ENCODE measurements at regions not wholly inside any gene's neighbourhood (a gene's known extent, or its start where the extent isn't known, plus 50 kb on each side); places are given as distances from the start of the nearest gene placed in this dataset.

DNA sequence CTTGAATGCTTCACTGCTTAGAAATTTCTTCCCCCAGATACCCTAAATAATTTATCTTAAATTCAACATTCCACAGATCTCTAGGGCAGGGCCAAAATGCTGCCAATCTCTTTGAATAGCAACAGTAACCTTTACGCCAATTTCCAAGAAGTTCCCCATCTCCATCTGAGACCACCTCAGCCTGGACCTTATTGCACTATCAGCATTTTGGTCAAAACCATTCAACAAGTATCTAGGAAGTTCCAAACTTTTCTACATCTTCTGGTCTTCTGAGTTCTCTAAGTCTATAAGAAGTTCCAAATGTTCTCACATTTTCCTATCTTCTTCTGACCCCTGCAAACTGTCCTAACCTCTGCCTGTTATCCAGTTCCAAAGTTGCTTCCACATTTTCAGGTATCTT lies 1306.9 kb upstream of the SORCS1 start:
- Histone ChIP-seq H3K36me3 (ENCODE audit: control insufficient read depth, insufficient read depth, low read length) (no peaks in the 10 kb centered on the region), H3K4me1 (no peaks in the 10 kb centered on the region), H3K9me3 (peaks cover 6% of the 10 kb centered on the region; the same call in 1 of the 2 replicates), H3K27me3 (replicated peaks; ENCODE audit: control insufficient read depth, insufficient read depth, low read length) (no peaks in the 10 kb centered on the region), H3K4me3 (ENCODE audit: low read depth, low read length) (no peak overlapping the region)
- intact Hi-C loops (cut with micrococcal nuclease; ENCODE audit: unreplicated experiment): no loop called here
- H3K9me3 Mint-ChIP-seq (ENCODE audit: unreplicated experiment): no peaks in the 10 kb centered on the region
- peaks cover 5% of the 10 kb centered on the region for H3K27me3 Mint-ChIP-seq (ENCODE audit: insufficient read depth, unreplicated experiment)
- DNase-seq: no peak
- H3K27ac Mint-ChIP-seq (ENCODE audit: unreplicated experiment): no peak overlapping the region
- TF ChIP-seq, protein P1, sequence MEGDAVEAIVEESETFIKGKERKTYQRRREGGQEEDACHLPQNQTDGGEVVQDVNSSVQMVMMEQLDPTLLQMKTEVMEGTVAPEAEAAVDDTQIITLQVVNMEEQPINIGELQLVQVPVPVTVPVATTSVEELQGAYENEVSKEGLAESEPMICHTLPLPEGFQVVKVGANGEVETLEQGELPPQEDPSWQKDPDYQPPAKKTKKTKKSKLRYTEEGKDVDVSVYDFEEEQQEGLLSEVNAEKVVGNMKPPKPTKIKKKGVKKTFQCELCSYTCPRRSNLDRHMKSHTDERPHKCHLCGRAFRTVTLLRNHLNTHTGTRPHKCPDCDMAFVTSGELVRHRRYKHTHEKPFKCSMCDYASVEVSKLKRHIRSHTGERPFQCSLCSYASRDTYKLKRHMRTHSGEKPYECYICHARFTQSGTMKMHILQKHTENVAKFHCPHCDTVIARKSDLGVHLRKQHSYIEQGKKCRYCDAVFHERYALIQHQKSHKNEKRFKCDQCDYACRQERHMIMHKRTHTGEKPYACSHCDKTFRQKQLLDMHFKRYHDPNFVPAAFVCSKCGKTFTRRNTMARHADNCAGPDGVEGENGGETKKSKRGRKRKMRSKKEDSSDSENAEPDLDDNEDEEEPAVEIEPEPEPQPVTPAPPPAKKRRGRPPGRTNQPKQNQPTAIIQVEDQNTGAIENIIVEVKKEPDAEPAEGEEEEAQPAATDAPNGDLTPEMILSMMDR (IDR thresholded peaks at IDR 0.05; ENCODE audit: insufficient read depth in 1 of 2, low read depth in 1 of 2, low read length in 1 of 2, severe bottlenecking in 1 of 2, unreplicated experiment in 1 of 2): no peak
- BruUV-seq (replicated peaks): no TSS peak
- ChIA-PET POLR2A (no interaction called here), CTCF (no interaction called here)
- H3K4me3 Mint-ChIP-seq (ENCODE audit: unreplicated experiment): no peak overlapping the region
- no peaks in the 10 kb centered on the region for H3K36me3 Mint-ChIP-seq (ENCODE audit: insufficient read depth, unreplicated experiment)
- no peaks in the 10 kb centered on the region for H3K4me1 Mint-ChIP-seq (ENCODE audit: low read depth, unreplicated experiment)

DNA sequence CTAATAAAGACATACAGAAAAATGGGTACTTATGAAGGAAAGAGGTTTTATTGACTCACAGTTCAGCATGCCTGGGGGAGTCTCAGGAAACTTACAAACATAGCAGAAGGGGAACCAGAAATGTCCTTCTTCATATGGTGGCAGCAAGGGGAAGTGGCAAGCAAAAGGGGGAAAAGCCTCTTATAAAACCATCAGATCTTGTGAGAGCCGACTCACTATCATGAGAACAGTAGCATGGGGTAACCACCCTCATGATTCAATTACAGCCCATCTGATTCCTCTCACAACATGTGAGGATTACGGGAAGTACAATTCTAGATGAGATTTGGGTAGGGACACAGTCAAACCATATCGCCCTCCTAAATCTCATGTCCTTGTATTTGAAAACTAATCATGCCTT lies 1305.4 kb upstream of the SORCS1 start:
- ChIA-PET POLR2A (no interaction called here), CTCF (no interaction called here)
- Histone ChIP-seq H3K27me3 (replicated peaks; ENCODE audit: control insufficient read depth, insufficient read depth, low read length) (no peaks in the 10 kb centered on the region), H3K36me3 (ENCODE audit: control insufficient read depth, insufficient read depth, low read length) (no peaks in the 10 kb centered on the region), H3K9me3 (peaks cover 6% of the 10 kb centered on the region; the same call in 1 of the 2 replicates), H3K4me3 (ENCODE audit: low read depth, low read length) (no peak overlapping the region), H3K4me1 (no peaks in the 10 kb centered on the region)
- Mint-ChIP-seq H3K27ac (ENCODE audit: unreplicated experiment) (no peak overlapping the region), H3K36me3 (ENCODE audit: insufficient read depth, unreplicated experiment) (no peaks in the 10 kb centered on the region), H3K4me3 (ENCODE audit: unreplicated experiment) (no peak overlapping the region), H3K4me1 (ENCODE audit: low read depth, unreplicated experiment) (no peaks in the 10 kb centered on the region), H3K9me3 (ENCODE audit: unreplicated experiment) (no peaks in the 10 kb centered on the region), H3K27me3 (ENCODE audit: insufficient read depth, unreplicated experiment) (no peaks in the 10 kb centered on the region)
- TF ChIP-seq, protein P1 (IDR thresholded peaks at IDR 0.05; ENCODE audit: insufficient read depth in 1 of 2, low read depth in 1 of 2, low read length in 1 of 2, severe bottlenecking in 1 of 2, unreplicated experiment in 1 of 2): no peak
- DNase-seq: no peak
- BruUV-seq (replicated peaks): no TSS peak
- intact Hi-C loops (cut with micrococcal nuclease; ENCODE audit: unreplicated experiment): no loop called here

DNA sequence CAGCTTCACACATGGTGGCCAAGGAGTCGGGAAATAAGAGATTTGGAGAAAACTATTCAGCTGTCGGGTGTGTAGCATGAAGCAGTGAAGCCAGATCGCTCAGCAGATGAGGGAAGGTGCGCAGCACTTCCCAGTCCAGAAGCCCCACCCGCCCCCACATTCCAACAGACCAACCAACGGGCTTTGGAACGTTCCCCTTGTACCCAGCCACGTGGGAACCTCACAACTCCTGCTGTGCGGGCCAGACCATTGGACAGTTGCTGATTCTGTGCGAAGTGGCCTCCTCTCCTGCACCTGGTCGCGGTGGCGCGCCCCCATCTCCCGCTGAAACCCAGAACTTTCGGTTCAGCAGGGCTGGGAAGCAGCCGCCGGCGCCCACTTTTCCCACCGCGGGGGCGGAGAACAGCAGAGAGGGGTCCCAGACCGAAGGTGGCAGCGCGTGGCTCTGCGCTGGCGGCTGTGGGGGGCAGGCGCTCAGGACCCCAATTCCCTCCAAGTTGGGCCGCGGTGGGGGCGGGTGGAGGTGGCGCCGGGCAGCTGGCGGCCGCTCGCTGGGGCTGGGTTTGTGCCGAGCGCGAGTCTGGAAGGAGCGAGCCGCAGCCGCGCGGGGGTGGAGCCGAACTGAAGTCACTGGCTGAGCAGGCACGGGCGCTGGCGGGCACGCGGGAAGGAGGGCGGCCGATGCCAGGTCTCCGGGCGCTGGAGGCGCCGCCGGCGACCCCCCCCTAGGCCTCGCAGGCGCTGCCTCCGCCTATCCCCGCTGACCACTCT lies 1301.5 kb upstream of the SORCS1 start:
- no peak for DNase-seq
- Histone ChIP-seq H3K9me3 (peaks cover 6% of the 10 kb centered on the region; the same call in 1 of the 2 replicates), H3K4me1 (no peaks in the 10 kb centered on the region), H3K27me3 (replicated peaks; ENCODE audit: control insufficient read depth, insufficient read depth, low read length) (no peaks in the 10 kb centered on the region), H3K4me3 (ENCODE audit: low read depth, low read length) (no peak overlapping the region), H3K36me3 (ENCODE audit: control insufficient read depth, insufficient read depth, low read length) (no peaks in the 10 kb centered on the region)
- no TSS peak for BruUV-seq (replicated peaks)
- H3K27ac Mint-ChIP-seq (ENCODE audit: unreplicated experiment): no peak overlapping the region
- no peaks in the 10 kb centered on the region for H3K27me3 Mint-ChIP-seq (ENCODE audit: insufficient read depth, unreplicated experiment)
- ChIA-PET CTCF (no interaction called here), POLR2A (no interaction called here)
- no peaks in the 10 kb centered on the region for H3K4me1 Mint-ChIP-seq (ENCODE audit: low read depth, unreplicated experiment)
- intact Hi-C loops (cut with micrococcal nuclease; ENCODE audit: unreplicated experiment): no loop called here
- H3K36me3 Mint-ChIP-seq (ENCODE audit: insufficient read depth, unreplicated experiment): no peaks in the 10 kb centered on the region
- TF ChIP-seq, protein P1 (IDR thresholded peaks at IDR 0.05; ENCODE audit: insufficient read depth in 1 of 2, low read depth in 1 of 2, low read length in 1 of 2, severe bottlenecking in 1 of 2, unreplicated experiment in 1 of 2): no peak
- no peaks in the 10 kb centered on the region for H3K9me3 Mint-ChIP-seq (ENCODE audit: unreplicated experiment)
- no peak overlapping the region for H3K4me3 Mint-ChIP-seq (ENCODE audit: unreplicated experiment)
